GM21381 (cell line): ENCODE measurements at regions not wholly inside any gene's neighbourhood (a gene's known extent, or its start where the extent isn't known, plus 50 kb on each side); places are given as distances from the start of the nearest gene placed in this dataset.
"Not testable (repeated sequence)": the region's sequence is repeated elsewhere in the genome, so short reads cannot be mapped to it uniquely, and the experiment has no call there.

ENCODE experiments used
- ATAC-seq: cut with Tn5 transposase; IDR thresholded peaks from one replicate; pipeline ENCODE4 v1.9.1; 2021; ENCODE audit warnings: mild to moderate bottlenecking, moderate library complexity; ENCODE audit not compliant: unreplicated experiment

GRCh38 chr7:130957137-130957513, 223.1 kb upstream of the KLF14 start:
- ATAC-seq, result no peak

DNA sequence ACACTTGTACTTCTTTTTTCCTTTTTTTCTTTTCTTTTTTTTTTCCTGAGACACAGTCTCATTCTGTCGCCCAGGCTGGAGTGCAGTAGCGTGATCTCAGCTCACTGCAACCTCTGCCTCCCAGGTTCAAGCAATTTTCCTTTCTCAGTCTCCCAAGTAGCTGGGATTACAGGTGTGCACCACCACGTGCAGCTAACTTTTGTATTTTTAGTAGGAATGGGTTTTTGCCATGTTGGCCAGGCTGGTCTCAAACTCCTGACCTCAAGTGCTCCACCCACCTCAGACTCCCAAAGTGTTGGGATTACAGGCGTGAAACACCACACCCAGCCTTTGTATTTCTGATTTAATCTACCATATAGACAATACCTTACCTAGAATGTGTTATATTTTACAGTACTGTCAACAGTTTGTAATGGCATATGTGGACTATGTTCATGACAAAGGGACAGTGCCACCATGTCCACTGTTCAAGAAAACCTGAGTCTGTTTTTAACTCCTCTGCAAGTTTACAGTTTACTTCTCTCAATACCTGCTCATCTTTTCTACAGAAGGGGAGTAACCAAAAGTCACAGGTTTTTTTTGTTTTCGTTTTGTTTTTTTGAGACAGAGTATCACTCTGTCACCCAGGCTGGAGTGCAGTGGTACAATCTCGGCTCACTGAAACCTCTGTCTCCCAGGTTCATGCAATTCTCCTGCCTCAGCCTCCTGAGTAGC, 223.9 kb upstream of the KLF14 start:
- not testable (repeated sequence) for ATAC-seq

GRCh38 chr7:130958846-130959245, 224.8 kb upstream of the KLF14 start:
- ATAC-seq, result no peak

DNA sequence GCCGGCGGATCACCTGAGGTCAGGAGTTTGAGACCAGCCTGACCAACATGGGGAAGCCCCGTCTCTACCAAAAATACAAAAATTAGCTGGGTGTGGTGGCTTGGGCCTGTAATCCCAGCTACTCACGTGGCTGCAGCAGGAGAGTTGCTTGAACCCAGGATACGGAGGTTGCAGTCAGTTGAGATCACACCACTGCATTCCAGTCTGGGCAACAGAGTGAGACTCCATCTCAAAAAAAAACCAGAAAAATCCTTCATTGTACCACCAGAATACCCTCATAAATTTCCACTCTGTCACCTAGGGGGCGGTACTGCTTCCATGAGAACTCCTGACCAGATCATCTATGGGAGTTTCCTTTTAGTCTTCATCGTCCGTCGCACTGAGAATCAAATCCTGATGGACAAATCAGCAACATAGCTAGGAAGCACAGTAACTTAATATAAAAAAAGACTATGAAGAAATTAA, 225.8 kb upstream of the KLF14 start:
- no peak for ATAC-seq

DNA sequence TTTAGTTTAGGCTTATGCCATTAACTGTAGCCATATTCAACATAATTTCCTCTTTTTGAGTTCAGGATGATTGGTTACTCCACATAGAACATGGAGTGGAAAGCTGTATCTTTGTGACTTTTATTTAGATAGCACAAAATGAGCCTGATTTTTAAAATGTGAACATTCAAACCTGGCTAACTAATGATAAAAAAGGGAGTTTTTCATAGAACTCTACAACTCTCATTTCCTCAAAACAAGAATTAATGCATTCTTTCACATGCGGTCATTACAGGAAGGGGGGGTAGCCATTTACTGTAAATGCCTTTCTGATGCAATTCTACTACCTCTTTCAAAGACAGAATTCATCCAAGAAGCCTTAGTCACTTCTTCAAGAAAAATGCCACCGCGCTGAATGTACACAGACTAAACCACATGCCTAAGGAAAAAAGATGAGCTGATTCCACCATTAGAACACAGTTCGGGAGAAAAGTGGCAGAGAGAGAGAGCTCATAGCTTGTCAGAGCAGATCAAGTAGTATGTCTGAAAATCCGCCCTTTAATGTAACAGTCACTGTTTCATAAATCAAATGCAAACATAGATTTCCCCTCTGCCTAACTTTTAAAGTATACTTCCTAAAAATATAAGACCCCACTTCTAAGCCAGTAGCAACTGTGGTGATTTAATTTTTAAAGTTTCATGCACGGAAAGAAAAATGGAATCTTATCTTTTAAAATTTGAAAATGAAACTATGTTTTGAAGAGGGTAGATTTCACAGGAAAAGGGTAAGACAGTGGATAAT, 226.4 kb upstream of the KLF14 start:
- ATAC-seq, result no peak

- ATAC-seq, result peak; percentile 76
Measured at GRCh38 chr7:130961128-130961601, 227.2 kb upstream of the KLF14 start.

- ATAC-seq, result no peak
Measured at GRCh38 chr7:130962109-130962508, 228.1 kb upstream of the KLF14 start.

DNA sequence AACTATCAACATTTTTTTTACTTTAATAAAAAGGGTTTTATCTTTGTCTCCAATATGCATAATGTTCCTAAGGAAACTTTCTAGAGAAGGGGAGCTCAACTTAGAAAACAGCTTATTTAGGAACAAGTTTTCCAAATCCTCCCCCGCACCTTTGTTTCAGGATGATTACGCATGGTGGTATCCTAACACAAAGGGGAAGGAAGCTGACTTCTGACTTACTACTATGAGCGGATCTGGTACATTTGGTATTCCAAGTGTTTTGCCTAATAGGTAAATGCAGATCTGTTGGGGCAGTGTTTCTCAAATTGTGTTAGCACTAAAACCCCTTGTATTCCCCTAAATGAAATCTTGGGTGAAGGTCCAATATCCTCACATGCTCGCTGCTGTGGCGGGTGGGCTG, 229.3 kb upstream of the KLF14 start:
- ATAC-seq, result no peak

- no peak for ATAC-seq
Measured at GRCh38 chr7:130965515-130965914, 231.5 kb upstream of the KLF14 start.

DNA sequence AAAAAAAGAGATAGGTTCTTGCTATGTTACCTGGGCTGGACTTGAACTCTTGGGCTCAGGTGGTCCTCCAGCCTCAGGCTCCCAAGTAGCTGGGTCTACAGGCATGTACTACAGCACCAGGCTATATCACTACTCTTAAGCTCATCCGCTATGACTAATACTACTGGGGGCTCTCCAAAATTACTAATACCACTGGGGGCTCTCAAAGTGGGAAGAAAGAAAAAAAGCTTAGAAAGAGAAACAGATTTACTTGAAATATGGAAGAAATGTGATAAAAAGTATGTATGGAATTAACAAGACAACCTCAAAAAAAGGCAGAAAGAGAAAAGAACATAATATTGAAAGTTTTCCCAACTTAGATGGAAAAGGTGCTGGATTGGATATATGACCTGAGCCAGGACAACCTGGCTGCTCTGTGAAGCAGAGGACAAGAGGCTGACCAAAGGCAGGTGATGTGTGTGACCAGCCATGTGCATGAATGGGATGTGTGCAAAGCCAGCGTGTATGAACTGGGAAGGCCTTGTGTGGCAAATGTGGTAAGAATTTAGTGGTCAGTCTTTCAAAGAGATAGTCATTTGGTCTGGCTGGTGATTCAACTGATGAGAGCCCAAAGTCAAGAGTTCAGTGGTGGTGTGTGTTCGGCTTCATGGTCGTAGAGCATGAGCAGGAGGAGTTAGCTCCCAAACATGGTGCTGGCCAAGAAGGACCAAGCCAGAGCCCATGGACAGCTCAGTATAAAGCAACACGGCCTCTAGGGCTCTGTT, 232.4 kb upstream of the KLF14 start:
- peak; percentile 71 for ATAC-seq

- no peak for ATAC-seq
Measured at GRCh38 chr7:130970196-130970595, 236.2 kb upstream of the KLF14 start.

- ATAC-seq, result no peak
Measured at GRCh38 chr7:130970696-130971095, 236.7 kb upstream of the KLF14 start.

DNA sequence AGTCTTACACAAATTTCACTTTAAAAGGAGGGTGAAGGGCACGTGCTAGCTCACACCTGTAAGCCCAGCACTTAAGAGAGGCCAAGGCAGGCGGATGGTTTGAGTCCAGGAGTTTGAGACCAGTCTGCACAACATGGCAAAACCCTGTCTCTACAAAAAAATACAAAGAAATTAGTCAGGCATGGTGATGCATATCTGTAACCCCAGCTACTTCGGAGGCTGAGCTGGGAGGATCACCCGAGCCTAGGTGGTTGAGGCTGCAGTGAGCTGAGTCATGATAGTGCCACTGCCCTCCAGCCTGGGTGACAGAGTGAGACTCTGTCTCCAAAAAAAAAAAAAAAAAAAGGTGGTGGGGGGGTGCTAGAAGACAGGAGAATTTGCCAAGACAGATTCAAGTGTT, 237.3 kb upstream of the KLF14 start:
- ATAC-seq, result no peak

- ATAC-seq, result no peak
Measured at GRCh38 chr7:130972201-130972600, 238.2 kb upstream of the KLF14 start.

GRCh38 chr7:130973637-130974036, 239.6 kb upstream of the KLF14 start:
- ATAC-seq, result no peak

DNA sequence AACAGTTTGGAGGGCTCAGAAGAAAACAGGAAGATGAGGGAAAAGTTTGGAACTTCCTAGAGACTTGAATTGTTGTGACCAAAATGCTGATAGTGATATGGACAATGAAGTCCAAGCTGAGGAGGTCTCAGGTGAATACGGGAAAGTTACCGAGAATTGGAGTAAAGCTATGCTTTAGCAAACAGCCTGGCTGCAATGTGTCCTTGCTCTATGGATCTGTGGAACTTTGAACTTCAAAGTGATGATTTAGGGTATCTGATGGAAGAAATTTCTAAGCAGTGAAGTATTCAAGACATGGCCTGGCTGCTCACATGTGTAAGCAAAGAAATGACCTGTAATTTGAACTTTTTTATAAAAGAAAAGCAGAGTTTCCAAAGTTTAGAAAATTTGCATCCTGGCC, 240.2 kb upstream of the KLF14 start:
- no peak for ATAC-seq

GRCh38 chr7:130974794-130975193, 240.8 kb upstream of the KLF14 start:
- no peak for ATAC-seq

DNA sequence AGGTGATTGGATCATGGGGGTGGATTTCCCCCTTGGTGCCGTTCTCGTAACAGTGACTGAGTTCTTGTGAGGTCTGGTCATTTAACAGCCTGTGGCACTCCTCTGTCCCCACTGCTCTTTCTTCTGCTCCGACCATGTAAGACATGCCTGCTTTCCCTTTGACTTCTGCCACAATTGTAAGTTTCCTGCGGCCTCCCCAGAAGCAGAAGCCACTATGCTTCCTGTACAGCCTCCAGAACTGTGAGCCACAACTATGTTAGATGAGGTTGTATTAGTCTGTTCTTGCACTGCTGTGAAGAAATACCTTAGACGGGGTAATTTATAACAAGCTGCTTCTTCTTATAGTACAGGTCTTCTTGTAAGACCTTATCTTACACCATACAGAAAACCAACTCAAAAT, 241.7 kb upstream of the KLF14 start:
- ATAC-seq, result no peak

DNA sequence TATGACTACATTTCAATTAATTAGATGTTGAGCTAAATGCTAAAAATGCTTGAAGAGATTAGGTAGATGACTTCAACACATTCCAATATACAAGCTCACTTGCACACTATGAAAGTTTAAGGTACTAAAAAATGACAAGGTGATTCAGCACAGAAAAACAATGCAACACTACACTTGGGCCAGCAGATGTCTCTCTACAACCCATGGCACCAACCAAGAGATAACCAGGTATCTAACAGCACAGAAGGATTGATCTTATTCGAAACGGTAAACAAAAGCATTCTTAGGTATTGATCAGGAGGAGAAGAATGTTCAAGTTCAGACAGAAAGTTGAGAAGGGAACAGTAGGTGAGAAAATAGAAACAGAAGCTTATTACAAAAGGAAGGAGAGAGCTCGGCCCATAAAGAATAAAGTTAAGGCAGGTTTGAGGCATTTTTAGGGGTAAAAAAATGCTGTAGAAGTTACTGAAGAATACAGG, 248.2 kb upstream of the KLF14 start:
- ATAC-seq, result no peak

DNA sequence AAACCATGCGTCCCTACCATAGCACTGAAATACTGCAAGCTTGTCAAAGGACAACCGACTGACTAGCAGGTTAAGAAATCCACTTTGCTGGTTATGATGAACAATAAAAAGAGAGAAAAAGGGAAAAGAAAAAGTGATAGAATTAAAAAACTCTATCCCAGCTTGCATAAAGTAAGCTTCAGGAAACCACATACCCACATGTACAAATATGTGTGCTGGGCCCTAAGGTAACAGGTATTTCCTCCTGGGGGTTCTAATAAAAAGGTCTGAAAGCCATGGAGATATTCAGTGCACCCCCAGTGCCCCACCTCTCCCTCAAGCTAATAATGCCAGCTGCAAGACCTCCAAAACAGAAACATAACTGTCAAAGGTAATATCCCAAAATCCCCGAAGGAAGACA, 248.6 kb upstream of the KLF14 start:
- ATAC-seq, result no peak

GRCh38 chr7:130985361-130985760, 251.4 kb upstream of the KLF14 start:
- ATAC-seq, result no peak
